Muscle of leg (tissue), 3 donors: ENCODE measurements at regions not wholly inside any gene's neighbourhood (a gene's known extent, or its start where the extent isn't known, plus 50 kb on each side); places are given as distances from the start of the nearest gene placed in this dataset.

Source experiments
- DNase-seq: peaks from one replicate; pipeline ENCODE4 v3.0.0; 2013
- H3K27ac ChIP-seq: one replicate; pipeline ENCODE4 v1.5.1; 2013; ENCODE audit warnings: mild to moderate bottlenecking, low read length, control low read depth
- H3K27me3 ChIP-seq: one replicate; pipeline ENCODE4 v1.6.1; 2013; ENCODE audit warnings: low read length; ENCODE audit not compliant: control insufficient read depth, insufficient read depth
- H3K36me3 ChIP-seq: one replicate; pipeline ENCODE4 v1.6.1; 2013; ENCODE audit warnings: low read length; ENCODE audit not compliant: control insufficient read depth, insufficient read depth
- H3K4me1 ChIP-seq: one replicate; pipeline ENCODE4 v1.6.1; 2013; ENCODE audit warnings: low read length; ENCODE audit not compliant: control insufficient read depth, insufficient read depth
- H3K4me3 ChIP-seq: one replicate; pipeline ENCODE4 v1.5.1; 2013; ENCODE audit warnings: low read length, control low read depth
- H3K9me3 ChIP-seq: replicated peaks from 2 replicates; pipeline ENCODE4 v1.6.1; 2013; ENCODE audit warnings: low read depth, low read length; ENCODE audit not compliant: control insufficient read depth
- WGBS: methylation state at CpG from one replicate; pipeline ENCODE4 v1.1.5; 2013; ENCODE audit warnings: missing lambda C conversion rate; ENCODE audit not compliant: insufficient coverage; 5-methylcytosine and 5-hydroxymethylcytosine counted together

GRCh38 chr2:118177318-118177717, 89.0 kb downstream of the INSIG2 start:
- no peaks in the 10 kb centered on the region for H3K4me1 ChIP-seq
- no peak for DNase-seq
- H3K27me3 ChIP-seq: peaks cover 2% of the 10 kb centered on the region
- H3K9me3 ChIP-seq: no peaks in the 10 kb centered on the region
- no peaks in the 10 kb centered on the region for H3K36me3 ChIP-seq
- no peak overlapping the region for H3K27ac ChIP-seq
- H3K4me3 ChIP-seq: no peak overlapping the region
- WGBS: 68% methylated on average over 2 of the region's 3 CpGs

- H3K4me1 ChIP-seq: no peaks in the 10 kb centered on the region
- WGBS: 67% methylated on average over 1 of the region's 3 CpGs
Observed at GRCh38 chr2:118176601-118177000, 88.3 kb downstream of the INSIG2 start.

GRCh38 chr2:118171546-118171945, 83.3 kb downstream of the INSIG2 start:
- DNase-seq: no peak
- no peaks in the 10 kb centered on the region for H3K9me3 ChIP-seq
- 100% methylated on average over 2 of the region's 2 CpGs for WGBS
- H3K27me3 ChIP-seq: no peaks in the 10 kb centered on the region
- H3K4me3 ChIP-seq: no peak overlapping the region
- H3K4me1 ChIP-seq: peaks cover 10% of the 10 kb centered on the region
- H3K36me3 ChIP-seq: no peaks in the 10 kb centered on the region
- H3K27ac ChIP-seq: no peak overlapping the region

More at GRCh38 chr2:118176601-118177000, 88.3 kb downstream of the INSIG2 start:
- Histone ChIP-seq H3K27ac (no peak overlapping the region), H3K4me3 (no peak overlapping the region), H3K9me3 (no peaks in the 10 kb centered on the region), H3K27me3 (peaks cover 2% of the 10 kb centered on the region), H3K36me3 (no peaks in the 10 kb centered on the region)
- no peak for DNase-seq

- Histone ChIP-seq H3K27me3 (no peaks in the 10 kb centered on the region), H3K36me3 (no peaks in the 10 kb centered on the region), H3K4me3 (no peak overlapping the region), H3K9me3 (no peaks in the 10 kb centered on the region), H3K4me1 (peaks cover 10% of the 10 kb centered on the region), H3K27ac (no peak overlapping the region)
- 78% methylated on average over 1 of the region's 6 CpGs for WGBS
- no peak for DNase-seq
Observed at GRCh38 chr2:118169359-118170005, 81.2 kb downstream of the INSIG2 start.

- no peak overlapping the region for H3K27ac ChIP-seq
- H3K36me3 ChIP-seq: no peaks in the 10 kb centered on the region
- H3K9me3 ChIP-seq: no peaks in the 10 kb centered on the region
- DNase-seq: peak; percentile 54
- H3K4me3 ChIP-seq: no peak overlapping the region
- 40% methylated on average over 1 of the region's 3 CpGs for whole genome bisulfite sequencing
- peaks cover 10% of the 10 kb centered on the region for H3K4me1 ChIP-seq
- H3K27me3 ChIP-seq: no peaks in the 10 kb centered on the region
Observed at GRCh38 chr2:118168615-118169014, 80.3 kb downstream of the INSIG2 start.

- peaks cover 10% of the 10 kb centered on the region for H3K4me1 ChIP-seq
Observed at GRCh38 chr2:118167026-118167425, 78.8 kb downstream of the INSIG2 start.

GRCh38 chr2:118166242-118166641, 78.0 kb downstream of the INSIG2 start:
- no peak for DNase-seq
- Histone ChIP-seq H3K27me3 (no peaks in the 10 kb centered on the region), H3K4me1 (peaks cover 10% of the 10 kb centered on the region), H3K4me3 (no peak overlapping the region), H3K36me3 (no peaks in the 10 kb centered on the region), H3K27ac (no peak overlapping the region), H3K9me3 (no peaks in the 10 kb centered on the region)

More at GRCh38 chr2:118167026-118167425, 78.8 kb downstream of the INSIG2 start:
- no peak for DNase-seq
- Histone ChIP-seq H3K27ac (no peak overlapping the region), H3K27me3 (no peaks in the 10 kb centered on the region), H3K9me3 (no peaks in the 10 kb centered on the region), H3K36me3 (no peaks in the 10 kb centered on the region), H3K4me3 (no peak overlapping the region)
- WGBS: no CpG with 5 or more reads among the region's 2 CpGs

- no peak for DNase-seq
- peaks cover 10% of the 10 kb centered on the region for H3K4me1 ChIP-seq
- no peak overlapping the region for H3K4me3 ChIP-seq
- no CpG with 5 or more reads among the region's 2 CpGs for WGBS
- H3K27me3 ChIP-seq: no peaks in the 10 kb centered on the region
- H3K27ac ChIP-seq: no peak overlapping the region
- no peaks in the 10 kb centered on the region for H3K9me3 ChIP-seq
- H3K36me3 ChIP-seq: no peaks in the 10 kb centered on the region
Observed at GRCh38 chr2:118165595-118165994, 77.3 kb downstream of the INSIG2 start.
